ENCODE measurements at regions not wholly inside any gene's neighbourhood (a gene's known extent, or its start where the extent isn't known, plus 50 kb on each side); places are given as distances from the start of the nearest gene placed in this dataset.
"Not testable (repeated sequence)": the region's sequence is repeated elsewhere in the genome, so short reads cannot be mapped to it uniquely, and the experiment has no call there.

GRCh38 chr10:56449770-56450169, 88.7 kb upstream of the ZWINT start:
- no peak for DNase-seq

- not testable (repeated sequence) for DNase-seq
Measured at GRCh38 chr10:56447613-56448012, 86.6 kb upstream of the ZWINT start.

GRCh38 chr10:56441337-56441736, 80.3 kb upstream of the ZWINT start:
- DNase-seq = not testable (repeated sequence)
